Tibial artery (tissue), 4 donors: ENCODE measurements at regions not wholly inside any gene's neighbourhood (a gene's known extent, or its start where the extent isn't known, plus 50 kb on each side); places are given as distances from the start of the nearest gene placed in this dataset.
"Not testable (repeated sequence)": the region's sequence is repeated elsewhere in the genome, so short reads cannot be mapped to it uniquely, and the experiment has no call there.

Experiments used
- DNase-seq, 2 donors: peaks; one replicate each; pipeline ENCODE4 v3.0.0-alpha.2; 2019
- H3K27ac ChIP-seq, 2 donors: fragments of 200-600 bp; sonication (generic) in 1 of 2; 1 replicate in 1 of 2; 2 replicates in 1 of 2; pipeline ENCODE4 v1.5.1; 2018 to 2019; ENCODE audit warnings: mild to moderate bottlenecking in 1 of 2
- H3K27me3 ChIP-seq, 2 donors: fragments of 200-600 bp; sonication (generic) in 1 of 2; one replicate each; pipeline versions ENCODE4 v1.5.1 to v1.6.0; 2016 to 2019
- H3K36me3 ChIP-seq, 3 donors: fragments of 200-600 bp; sonication (generic) in 2 of 3; one replicate each; pipeline ENCODE4 v1.5.1; 2016 to 2019; ENCODE audit warnings: mild to moderate bottlenecking in 2 of 3
- H3K4me1 ChIP-seq, 4 donors: fragments of 200-600 bp; sonication (generic) in 2 of 4; 1 replicate in 3 of 4; 2 replicates in 1 of 4; pipeline ENCODE4 v1.5.1; 2016 to 2019
- H3K4me3 ChIP-seq, 2 donors: fragments of 200-600 bp; sonication (generic) in 1 of 2; 1 replicate in 1 of 2; 2 replicates in 1 of 2; pipeline ENCODE4 v1.5.1; 2018 to 2019; ENCODE audit warnings: mild to moderate bottlenecking in 2 of 2
- H3K9me3 ChIP-seq, 3 donors: fragments of 200-600 bp; sonication (generic) in 1 of 3; one replicate each; pipeline ENCODE4 v1.5.1; 2016 to 2019
- CTCF ChIP-seq, 2 experiments: fragments of 200-600 bp in 1 of 2; fragments of 450-650 bp in 1 of 2; IDR thresholded peaks; one replicate each; pipeline ENCODE4 v1.5.1; 2017 to 2019; ENCODE audit warnings: antibody characterized with exemption in 2 of 2, mild to moderate bottlenecking in 1 of 2, moderate library complexity in 1 of 2
- intact Hi-C: fragments of 100-400 bp; cut with DNase I; formaldehyde crosslinking; loops from one replicate; pipeline ENCODE4 v1.15.0; 2023; ENCODE audit warnings: low total_unique reads

GRCh38 chr12:105887131-105887530, 251.6 kb downstream of the NUAK1 start:
- Histone ChIP-seq H3K27ac (no peak overlapping the region), H3K27me3 (no peaks in the 10 kb centered on the region)

GRCh38 chr12:105888696-105889095, 250.1 kb downstream of the NUAK1 start:
- no peaks in the 10 kb centered on the region for H3K4me1 ChIP-seq
- no peak overlapping the region for H3K27ac ChIP-seq
- intact Hi-C loops: no loop called here
- no peaks in the 10 kb centered on the region for H3K9me3 ChIP-seq
- H3K36me3 ChIP-seq: no peaks in the 10 kb centered on the region
- H3K4me3 ChIP-seq: no peak overlapping the region
- no peak for TF ChIP-seq CTCF (IDR thresholded peaks at IDR 0.05)
- no peaks in the 10 kb centered on the region for H3K27me3 ChIP-seq
- no peak for DNase-seq

More at GRCh38 chr12:105887131-105887530, 251.6 kb downstream of the NUAK1 start:
- no peaks in the 10 kb centered on the region for H3K9me3 ChIP-seq
- intact Hi-C loops: no loop called here
- peaks cover 0 to 7% (median 0%) of the 10 kb centered on the region in 4 donors for H3K4me1 ChIP-seq
- no peak for TF ChIP-seq CTCF (IDR thresholded peaks at IDR 0.05)
- no peak for DNase-seq
- H3K36me3 ChIP-seq: no peaks in the 10 kb centered on the region
- H3K4me3 ChIP-seq: no peak overlapping the region

- DNase-seq: no peak
- Histone ChIP-seq H3K36me3 (no peaks in the 10 kb centered on the region), H3K9me3 (no peaks in the 10 kb centered on the region), H3K27me3 (no peaks in the 10 kb centered on the region), H3K4me1 (no peaks in the 10 kb centered on the region), H3K27ac (no peak overlapping the region), H3K4me3 (no peak overlapping the region)
- no peak for TF ChIP-seq CTCF (IDR thresholded peaks at IDR 0.05)
- intact Hi-C loops: no loop called here
Measured at GRCh38 chr12:105892362-105892910, 246.3 kb downstream of the NUAK1 start.

- intact Hi-C loops, H3K27me3 ChIP-seq, H3K4me1 ChIP-seq, H3K9me3 ChIP-seq, H3K27ac ChIP-seq, H3K36me3 ChIP-seq, H3K4me3 ChIP-seq, DNase-seq: not testable (repeated sequence)
Measured at GRCh38 chr12:105895197-105895832, 243.4 kb downstream of the NUAK1 start.

GRCh38 chr12:105897311-105897725, 241.4 kb downstream of the NUAK1 start:
- Histone ChIP-seq H3K4me1 (no peaks in the 10 kb centered on the region), H3K9me3 (no peaks in the 10 kb centered on the region), H3K36me3 (no peaks in the 10 kb centered on the region), H3K4me3 (no peak overlapping the region), H3K27ac (no peak overlapping the region), H3K27me3 (no peaks in the 10 kb centered on the region)
- DNase-seq: no peak
- intact Hi-C loops: no loop called here
- no peak for TF ChIP-seq CTCF (IDR thresholded peaks at IDR 0.05)

GRCh38 chr12:105898271-105898670, 240.5 kb downstream of the NUAK1 start:
- H3K36me3 ChIP-seq, intact Hi-C loops, H3K4me3 ChIP-seq, H3K9me3 ChIP-seq, H3K27me3 ChIP-seq, H3K27ac ChIP-seq, DNase-seq, H3K4me1 ChIP-seq: not testable (repeated sequence)
